ENCODE measurements at regions not wholly inside any gene's neighbourhood (a gene's known extent, or its start where the extent isn't known, plus 50 kb on each side); places are given as distances from the start of the nearest gene placed in this dataset.

- TF ChIP-seq EZH2 (IDR thresholded peaks at IDR 0.05), result no peak
- no peak for TF ChIP-seq EZH2phosphoT487 (IDR thresholded peaks at IDR 0.05)
Observed at GRCh38 chrX:21194526-21194925, 179.7 kb upstream of the CNKSR2 start.
